ENCODE measurements at regions not wholly inside any gene's neighbourhood (a gene's known extent, or its start where the extent isn't known, plus 50 kb on each side); places are given as distances from the start of the nearest gene placed in this dataset.
"Not testable (repeated sequence)": the region's sequence is repeated elsewhere in the genome, so short reads cannot be mapped to it uniquely, and the experiment has no call there.

DNA sequence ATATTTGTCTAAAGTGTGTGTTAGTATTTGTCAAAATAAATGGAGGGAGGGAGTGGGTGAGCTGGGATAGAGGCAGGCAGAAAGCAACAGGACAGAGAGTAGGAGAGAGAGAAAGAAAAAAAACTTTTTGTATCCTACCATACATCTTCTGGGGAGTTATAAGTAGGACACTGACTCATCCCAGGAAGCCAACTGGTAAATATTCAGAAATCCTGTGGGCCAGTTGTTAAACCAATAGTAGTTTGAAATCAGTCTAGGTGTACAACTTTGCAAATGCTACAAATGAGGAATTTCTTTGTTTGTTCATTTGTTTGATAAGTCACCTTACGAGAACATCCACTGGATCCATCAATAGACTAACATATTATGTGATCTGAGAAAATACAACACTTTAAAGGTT is 980.9 kb downstream of the GATA3 start:
- no peak for DNase-seq (ENCODE audit: low spot score)

DNA sequence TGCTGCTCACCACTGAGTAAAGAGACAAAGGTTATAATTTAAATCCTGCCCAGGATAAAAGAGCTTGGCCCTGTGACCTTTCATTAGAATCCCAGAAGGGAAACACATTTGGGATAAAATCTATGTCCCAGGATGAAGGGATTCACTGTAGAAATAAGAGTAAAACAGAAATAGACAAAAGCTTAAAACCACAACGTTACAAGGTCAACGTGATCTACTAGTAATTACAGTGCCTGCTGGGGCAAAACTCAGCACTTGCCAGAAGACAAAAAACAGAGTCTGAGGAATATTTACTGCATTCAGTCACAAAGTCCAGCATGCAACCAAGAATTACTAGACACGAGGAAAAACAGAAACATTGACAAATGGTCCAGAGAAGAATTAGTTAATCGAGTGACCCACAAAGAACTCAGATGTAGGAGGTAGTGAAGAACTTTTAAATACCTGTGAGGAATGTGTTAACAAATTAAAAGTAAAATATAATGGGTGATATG is 982.3 kb downstream of the GATA3 start:
- no peak for DNase-seq (ENCODE audit: low spot score)

DNA sequence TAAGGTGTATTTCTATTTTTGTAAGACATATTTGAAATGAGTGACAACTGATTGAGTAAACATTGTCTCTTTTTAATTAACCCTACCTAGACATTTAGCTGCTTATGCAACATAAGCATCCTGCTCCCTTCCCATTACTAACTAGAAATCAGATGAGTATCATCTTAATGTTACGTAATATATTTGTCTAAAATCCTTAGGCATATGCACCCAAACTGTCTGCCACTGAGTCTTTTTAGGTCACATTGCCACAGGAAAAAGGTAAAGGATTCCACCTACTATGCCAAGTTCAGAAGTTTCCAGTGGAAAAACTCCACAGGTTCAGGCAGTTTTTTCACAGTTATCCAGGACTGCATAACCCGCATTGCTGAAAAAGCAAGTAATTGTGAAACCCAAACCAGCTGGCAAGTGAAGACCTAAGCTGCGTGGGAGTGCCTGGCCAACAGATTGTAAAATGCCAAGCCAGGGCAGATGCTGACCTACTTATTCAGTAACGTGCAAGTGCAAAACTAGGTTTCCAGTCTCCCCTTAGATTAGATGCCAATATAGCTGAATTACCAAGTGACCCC is 983.7 kb downstream of the GATA3 start:
- DNase-seq (ENCODE audit: low spot score), result no peak

DNA sequence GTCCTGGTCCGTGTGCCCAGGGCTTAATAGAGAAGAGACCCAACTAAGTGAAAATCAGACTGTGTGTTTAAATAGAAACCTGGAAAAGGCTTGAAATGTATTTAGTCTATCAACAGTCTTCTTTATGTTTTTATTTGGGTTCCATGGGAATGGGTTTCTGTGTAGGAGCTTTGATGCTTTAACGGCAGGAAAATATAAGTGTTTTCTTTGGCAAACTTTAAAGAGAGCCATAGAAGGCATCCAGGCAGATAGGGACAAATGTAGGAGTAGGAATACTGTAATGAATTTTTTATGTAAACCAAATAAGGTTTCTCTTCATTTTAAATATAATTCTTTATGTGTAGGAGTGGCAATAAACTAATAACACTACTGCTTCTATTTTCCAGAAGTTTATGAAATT is 989.0 kb downstream of the GATA3 start:
- DNase-seq (ENCODE audit: low spot score), result no peak

DNA sequence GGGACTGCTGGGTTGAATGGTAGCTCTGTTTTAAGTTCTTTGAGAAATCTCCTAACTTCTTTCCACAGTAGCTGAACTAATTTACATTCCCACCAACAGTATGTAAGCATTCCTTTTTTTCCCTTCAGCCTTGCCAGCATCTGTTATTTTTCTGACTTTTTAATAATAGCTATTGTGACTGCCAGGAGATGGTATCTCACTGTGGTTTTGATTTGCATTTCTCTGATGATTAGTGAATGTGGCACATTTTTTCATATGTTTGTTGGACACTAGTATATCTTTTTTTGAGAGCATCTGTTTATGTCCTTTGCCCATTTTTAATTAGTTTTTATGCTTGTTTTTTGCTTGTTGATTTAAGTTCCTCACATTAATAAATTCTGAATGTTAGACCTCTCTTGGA is 990.8 kb downstream of the GATA3 start:
- no peak for DNase-seq (ENCODE audit: low spot score)

DNA sequence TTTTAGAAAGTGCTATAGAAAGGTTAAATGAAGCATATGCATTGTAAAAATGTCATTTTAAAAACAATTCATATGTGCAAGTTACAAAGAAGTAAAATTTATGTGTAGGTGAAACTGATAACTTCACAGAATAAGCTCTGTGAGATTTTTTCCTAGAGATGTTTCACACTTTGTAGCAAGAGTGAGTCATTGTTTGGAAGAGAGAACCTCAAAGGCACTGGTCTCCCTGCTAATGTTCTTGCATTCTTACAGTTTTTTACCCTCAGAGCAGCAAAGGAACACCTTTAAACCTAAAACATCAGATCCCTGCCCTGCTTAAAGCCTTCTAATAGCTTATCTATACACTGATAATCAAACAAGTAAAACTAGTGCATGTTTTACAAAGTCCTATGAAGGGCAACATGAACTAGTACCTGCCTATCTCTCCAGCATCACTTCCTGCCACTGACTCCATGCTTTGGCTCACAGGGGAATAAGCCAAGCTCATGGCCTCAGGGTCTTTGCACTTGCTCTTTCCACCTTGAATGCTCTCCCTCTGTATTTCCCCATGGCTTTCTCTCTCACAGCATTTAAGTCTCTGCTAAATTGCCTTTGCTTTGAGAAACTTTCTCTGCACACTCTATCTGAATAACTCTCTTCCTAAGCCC is 997.0 kb downstream of the GATA3 start:
- no peak for DNase-seq (ENCODE audit: low spot score)

DNA sequence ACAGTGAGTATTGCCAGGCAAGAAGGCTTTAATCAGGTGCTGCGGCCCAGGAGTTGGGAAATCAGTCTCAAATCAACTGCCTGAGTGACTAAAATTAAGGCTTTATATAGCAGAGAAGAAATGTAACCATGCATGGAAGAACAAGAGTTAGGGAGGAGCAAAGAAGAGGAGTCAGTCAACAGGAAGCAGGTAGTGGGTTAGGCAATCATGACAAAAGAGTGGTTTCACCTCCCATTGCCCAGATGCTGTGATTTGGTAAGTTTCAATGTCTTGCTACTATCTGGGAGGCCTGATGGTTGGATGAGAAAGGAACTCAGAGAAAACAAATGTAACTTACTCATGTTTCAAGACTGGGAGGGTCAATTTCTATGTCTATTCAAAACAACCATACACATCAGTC is 998.3 kb downstream of the GATA3 start:
- no peak for DNase-seq (ENCODE audit: low spot score)

DNA sequence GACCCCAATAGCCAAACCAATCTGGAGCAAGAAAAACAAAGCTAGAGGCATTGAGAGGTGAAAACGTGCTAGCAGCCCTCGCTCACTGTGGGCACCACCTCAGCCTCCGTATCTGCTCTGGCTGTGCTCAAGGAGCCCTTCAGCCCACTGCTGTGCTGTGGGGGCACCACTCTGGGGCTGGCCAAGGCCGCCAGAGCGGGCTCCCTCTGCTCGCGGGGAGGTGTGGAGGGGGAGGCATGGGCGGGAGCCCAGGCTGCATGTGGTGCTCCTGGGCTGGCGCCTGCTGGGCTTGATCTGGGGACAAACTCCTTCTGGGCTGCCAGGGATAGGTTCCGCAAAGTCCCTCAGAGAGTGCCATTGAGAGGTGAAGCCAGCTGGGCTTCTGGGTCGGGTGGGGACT is 1002.0 kb downstream of the GATA3 start:
- no peak for DNase-seq (ENCODE audit: low spot score)

DNA sequence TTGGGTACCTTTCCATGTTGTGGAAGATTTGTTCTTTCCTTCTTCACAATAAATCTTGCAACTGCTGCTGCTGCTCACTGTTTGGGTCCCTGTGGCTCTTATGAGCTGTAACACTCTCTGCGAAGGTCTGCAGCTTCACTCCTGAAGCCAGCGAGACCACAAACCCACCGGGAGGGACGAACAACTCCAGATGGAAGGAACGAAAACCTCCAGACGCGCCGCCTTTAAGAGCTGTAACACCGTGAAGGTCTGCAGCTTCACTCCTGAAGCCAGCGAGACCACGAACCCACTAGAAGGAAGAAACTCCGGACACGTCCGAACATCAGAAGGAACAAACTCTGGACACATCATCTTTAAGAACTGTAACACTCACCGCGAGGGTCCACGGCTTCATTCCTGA is 1002.8 kb downstream of the GATA3 start:
- DNase-seq (ENCODE audit: low spot score), result not testable (repeated sequence)

DNA sequence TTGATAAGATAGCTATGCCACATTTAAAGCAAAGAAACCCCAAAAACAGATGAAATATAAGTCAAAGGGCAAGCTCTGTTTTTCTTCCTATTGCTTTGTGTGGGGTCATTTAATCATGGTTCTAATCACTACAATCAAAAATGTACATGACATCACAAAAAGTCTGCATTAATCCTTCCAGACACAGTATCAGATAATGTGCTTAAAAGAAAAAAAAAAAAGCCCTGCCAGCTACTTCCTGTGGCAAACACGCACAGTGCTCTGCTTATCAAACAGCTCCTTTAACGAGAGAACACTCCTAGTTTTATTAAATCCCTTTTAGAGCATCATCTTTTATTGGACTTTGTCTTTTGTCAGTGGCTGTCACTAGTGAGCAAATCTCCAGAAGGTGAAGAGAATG is 1005.8 kb downstream of the GATA3 start:
- DNase-seq (ENCODE audit: low spot score), result no peak

DNA sequence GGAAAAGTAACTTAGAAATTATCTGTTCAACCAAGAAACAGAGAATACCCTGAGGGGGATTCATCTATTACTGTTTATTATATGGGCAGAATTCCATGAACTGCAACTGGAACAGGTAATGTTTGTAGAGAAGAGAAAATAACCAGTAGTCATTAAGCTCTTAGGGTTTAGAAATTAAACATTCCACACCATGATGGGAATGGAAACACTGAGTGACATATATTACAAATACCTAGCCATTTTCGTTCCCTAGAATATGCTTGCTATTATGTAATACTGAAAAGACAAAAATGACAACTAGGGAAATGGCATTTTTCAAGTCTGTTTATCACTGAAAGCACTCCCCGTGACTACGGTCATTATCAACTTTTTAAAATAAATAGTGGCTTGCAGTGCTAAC is 1007.4 kb downstream of the GATA3 start:
- DNase-seq (ENCODE audit: low spot score), result no peak

DNA sequence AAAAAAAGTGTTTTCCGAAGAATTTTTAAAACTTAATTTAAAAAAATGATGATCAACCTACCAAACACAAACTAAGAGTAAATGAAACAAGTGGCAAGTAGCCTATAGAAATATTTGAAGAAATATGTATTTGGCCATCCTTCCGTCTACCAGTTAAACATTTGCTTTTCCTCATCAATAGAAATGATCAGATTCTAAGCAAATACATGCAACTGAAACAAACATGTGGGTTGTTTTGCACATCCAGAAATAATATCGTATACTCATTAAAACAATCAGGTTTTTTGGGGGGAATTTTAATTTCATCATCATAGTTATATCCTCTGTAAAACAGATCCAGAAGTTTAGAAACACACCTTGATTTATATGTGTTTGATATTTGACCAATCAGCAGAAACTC is 1011.7 kb downstream of the GATA3 start:
- no peak for DNase-seq (ENCODE audit: low spot score)

DNA sequence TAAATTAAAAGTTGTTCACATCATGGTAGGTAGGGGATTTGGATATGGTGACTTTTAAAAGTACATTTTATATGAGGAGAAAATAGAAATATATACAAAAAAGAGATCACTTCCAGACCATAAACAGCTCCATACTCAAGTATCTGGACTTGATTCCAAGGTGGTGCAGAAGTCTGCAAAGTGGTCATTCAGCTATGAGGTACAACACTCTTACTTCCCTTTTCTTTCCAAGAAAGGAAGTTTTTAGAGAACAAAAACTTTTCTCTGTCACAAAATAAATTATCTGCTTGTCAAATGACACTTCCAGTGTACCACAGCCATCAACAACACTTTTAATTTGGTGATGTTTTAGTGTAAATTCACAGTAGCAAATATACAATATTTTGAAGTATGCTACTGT is 1013.5 kb downstream of the GATA3 start:
- no peak for DNase-seq (ENCODE audit: low spot score)

DNA sequence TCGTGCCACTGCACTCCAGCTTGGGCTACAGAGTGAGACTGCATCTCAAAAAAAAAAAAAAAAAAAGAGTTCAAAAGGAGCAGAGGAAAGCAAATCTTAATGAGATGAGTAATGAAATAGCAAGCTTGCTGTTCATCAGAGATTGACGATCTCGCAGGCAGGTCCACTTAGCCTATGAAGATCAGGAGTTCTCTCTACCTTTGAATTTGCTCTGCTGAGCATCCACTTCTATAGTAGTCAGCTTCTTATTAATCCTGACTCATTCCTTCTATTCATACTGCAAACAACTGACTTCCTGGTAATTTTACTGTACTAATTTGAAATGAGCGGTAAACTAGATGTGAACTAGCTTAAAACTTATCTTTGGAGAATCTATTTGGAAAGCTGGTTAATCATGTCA is 1014.6 kb downstream of the GATA3 start:
- no peak for DNase-seq (ENCODE audit: low spot score)

DNA sequence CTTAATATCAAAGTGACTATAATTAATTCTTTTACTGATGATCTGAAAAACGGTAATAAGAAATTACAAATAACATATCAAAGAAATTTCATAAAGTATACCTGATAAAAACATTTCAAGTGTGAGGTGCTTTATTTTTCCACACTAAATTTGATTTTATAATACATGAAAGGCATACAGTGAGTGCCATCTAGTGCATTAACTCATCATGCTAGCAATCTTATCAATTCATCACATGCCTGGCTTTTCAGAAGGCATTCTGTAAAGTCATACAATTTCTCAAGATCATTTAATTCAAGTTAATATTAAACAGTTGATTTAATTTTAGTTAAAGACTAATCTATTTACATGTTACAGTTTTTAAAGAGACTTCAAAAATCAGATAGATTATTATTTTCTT is 1020.9 kb downstream of the GATA3 start:
- no peak for DNase-seq (ENCODE audit: low spot score)

DNA sequence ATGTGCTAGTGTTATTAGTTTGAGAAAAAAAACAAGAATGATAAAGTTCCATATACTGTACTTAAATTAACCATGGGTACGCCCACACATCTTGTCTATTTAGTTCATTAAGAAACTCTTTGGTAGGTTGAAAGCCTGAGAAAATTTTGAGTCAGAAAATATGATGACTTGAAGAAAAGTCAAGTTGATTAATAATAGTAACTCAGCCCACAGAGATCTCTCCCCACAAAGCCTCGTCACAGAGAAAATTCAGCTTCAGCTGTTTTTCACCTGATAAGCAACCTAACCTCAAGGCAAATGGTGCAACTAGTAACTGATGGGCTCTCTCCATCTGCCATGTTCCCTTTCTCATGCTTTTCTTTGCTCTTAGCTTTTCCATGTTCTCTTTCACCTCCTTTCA is 1021.6 kb downstream of the GATA3 start:
- no peak for DNase-seq (ENCODE audit: low spot score)

DNA sequence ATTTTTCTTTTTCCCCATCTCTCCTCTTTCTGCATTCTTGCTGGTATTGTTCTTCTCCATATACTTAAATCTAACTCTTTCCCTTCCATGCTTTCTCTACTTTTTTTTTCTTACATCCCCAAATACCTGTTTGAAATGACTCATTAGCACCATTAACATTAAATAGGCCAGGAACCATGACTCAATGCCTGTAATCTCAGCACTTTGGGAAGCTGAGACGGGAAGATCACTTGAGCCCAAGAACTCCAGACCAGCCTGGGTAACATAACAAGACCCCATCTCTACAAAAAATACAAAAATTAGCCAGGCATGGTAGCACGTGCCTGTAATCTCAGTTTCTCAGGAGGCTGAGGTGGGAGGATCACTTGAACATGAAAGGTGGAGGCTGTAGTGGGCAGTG is 1026.8 kb downstream of the GATA3 start:
- no peak for DNase-seq (ENCODE audit: low spot score)

DNA sequence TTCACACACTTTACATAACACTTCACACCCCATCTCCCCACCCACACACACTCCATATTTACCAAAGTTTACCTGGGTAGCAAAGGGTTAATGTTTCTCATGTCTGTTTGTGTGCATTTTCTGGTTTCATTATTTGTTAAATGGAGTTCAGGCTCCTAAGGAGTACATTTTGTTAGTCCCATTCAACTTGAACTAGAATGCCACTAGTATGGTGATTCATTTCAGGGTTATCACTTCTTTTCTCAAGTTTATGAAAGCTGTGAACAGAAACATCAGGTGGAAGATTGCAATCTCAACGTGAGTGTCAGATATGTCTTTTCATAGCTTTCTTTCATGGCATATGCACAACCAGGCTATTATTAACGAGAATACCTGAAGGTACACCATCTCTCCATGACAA is 1027.5 kb downstream of the GATA3 start:
- DNase-seq (ENCODE audit: low spot score), result no peak

DNA sequence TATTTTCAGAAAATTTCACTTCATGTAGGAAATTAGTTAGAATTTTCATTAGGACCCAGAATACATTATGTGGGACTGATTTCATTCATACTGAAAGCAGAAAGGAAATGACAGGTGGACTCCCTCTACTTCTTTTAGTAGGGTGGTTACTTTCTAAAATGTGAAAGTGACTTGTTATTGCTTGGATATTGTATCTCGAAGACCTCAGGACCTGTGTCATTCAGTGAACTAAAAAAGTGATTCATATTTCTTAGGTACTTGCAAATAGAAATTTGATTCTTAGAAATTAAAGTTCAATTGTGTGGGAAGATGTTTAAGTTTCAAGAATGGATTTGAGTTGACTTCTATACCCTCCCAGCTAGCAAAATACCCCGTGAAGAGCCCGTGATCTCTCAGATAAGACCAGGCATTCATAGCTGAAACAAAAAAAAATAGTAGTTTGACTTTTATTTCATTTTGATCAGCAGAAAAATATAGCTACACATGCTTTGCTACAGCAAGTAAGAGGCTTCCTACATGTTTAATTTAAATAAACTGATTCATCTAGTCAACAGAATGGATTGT is 1037.1 kb downstream of the GATA3 start:
- DNase-seq (ENCODE audit: low spot score), result no peak

DNA sequence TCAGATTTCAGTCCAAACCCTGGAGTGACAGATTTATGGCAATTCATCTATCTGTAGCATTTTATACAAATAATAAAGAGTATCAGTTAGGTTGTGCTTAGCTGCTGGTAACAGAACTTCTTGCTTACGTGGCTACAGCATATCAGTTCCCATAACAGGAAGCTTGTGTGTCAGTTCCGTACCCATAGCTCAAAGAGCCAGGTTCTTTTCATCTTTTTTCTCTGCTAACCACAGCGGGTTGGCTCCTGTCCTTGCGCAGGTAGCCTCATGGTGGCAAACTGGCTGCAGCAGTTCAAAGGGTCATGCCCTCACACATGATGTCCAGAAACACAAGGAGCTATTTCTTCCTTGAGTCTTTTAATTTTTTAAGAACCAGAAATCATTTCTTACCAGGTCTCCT is 1041.8 kb downstream of the GATA3 start:
- no peak for DNase-seq (ENCODE audit: low spot score)

DNA sequence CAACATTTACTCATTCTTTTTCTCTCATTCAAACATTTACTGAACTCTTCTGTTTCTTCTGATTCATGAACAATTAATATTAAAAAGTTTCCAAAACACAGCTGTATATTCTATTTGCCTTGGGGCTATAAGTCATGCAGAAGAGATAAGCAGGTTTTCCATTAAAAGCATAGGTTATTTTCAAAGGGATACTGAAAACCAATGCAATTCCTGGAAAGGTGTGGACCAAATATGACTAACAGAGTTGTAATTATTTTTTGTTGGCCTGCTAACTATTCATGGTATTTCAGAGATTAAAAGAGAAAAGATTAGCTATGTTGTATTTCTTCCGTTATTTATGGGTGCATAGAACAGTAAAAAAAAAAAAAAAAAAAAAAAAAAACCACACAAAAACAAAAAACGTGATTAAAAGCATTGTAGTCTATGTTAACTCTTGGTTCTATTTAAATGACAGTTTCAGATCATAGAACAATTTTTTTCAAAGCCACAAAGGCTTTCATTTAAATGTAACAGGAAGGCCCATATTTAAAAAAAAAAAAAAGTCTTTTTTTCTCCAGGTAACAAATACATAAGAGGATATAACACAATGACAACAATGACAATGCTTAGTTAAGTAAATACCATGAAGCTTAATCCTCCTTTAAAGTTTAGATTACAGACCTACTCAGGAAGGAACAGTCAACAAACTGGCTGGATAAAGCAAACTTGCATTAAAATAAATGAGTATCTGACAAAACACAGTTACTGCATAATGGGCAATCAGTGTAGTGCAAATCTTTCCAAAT is 1042.9 kb downstream of the GATA3 start:
- no peak for DNase-seq (ENCODE audit: low spot score)

DNA sequence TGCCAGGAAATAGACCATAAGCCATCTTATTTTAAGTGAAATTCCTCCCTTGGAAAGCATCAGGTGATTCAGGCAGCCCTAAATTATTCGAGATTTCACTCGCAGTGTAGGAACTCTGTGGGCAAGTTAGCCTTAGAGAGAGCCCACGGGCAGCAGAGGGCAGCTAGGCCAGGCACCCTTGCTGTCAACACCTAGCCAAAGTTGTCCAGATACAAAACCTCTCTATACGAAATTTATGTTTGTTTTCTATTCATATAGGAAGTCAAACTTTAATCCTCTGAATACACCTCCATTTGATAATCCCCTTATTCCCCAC is 1043.5 kb downstream of the GATA3 start:
- no peak for DNase-seq (ENCODE audit: low spot score)

DNA sequence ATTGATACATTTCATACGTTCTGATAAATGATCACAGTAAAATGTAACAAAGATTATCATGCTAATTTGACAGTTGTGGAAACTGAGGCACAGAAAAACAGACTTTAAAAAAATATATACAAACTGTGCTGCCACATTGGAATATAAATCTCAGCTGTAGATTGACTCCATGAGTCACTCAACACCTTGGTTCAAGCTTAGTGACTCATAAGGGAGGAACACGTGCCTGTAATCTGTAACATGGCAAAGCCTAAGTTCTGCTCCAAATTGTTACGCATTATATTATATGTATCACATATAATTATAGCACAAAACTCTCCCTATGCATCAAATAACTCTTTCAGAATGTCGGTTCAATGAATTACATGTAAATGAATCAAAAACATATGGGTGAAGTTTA is 1047.5 kb downstream of the GATA3 start:
- DNase-seq (ENCODE audit: low spot score), result no peak
